GM13977 (cell line): ENCODE measurements at regions not wholly inside any gene's neighbourhood (a gene's known extent, or its start where the extent isn't known, plus 50 kb on each side); places are given as distances from the start of the nearest gene placed in this dataset.

Experiments
- DNase-seq: peaks from one replicate; pipeline ENCODE4 v3.0.0; 2012; ENCODE audit warnings: low spot score
- in situ Hi-C: fragments of 300-500 bp; cut with MboI; formaldehyde crosslinking; loops from one replicate; pipeline ENCODE4 v1.12.0; 2022; ENCODE audit warnings: low sequenced_read_pairs, low pct_unique_long_range_greater_than_20kb, mixed read lengths, inconsistent platforms; ENCODE audit not compliant: unreplicated experiment
- TF ChIP-seq, protein P1 (sequence below): IDR thresholded peaks from 2 replicates; pipeline ENCODE4 v1.5.1; 2012; ENCODE audit warnings: mild to moderate bottlenecking, control low read depth; ENCODE audit not compliant: insufficient read depth; ENCODE audit errors: extremely low read depth, missing control alignments

DNA sequence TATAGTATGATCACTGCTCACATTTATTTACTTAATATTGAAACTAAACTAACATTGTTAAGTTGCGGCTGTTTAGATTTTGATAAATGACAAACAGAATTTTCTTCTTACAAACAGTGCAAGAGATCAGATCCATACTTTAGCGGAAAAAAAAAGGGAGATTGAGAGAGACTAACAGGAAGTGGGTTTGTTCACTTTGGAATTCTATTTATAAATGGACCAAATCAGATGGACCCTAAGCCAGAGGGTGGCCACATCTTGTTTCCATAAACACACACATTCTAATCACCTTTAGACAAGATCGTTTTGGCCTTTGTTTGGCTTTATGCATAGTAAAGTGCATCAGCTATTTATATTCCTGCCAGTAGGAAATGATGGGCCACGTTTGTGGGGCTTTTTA, 381.4 kb upstream of the CD180 start:
- no peak for DNase-seq
- TF ChIP-seq, protein P1, sequence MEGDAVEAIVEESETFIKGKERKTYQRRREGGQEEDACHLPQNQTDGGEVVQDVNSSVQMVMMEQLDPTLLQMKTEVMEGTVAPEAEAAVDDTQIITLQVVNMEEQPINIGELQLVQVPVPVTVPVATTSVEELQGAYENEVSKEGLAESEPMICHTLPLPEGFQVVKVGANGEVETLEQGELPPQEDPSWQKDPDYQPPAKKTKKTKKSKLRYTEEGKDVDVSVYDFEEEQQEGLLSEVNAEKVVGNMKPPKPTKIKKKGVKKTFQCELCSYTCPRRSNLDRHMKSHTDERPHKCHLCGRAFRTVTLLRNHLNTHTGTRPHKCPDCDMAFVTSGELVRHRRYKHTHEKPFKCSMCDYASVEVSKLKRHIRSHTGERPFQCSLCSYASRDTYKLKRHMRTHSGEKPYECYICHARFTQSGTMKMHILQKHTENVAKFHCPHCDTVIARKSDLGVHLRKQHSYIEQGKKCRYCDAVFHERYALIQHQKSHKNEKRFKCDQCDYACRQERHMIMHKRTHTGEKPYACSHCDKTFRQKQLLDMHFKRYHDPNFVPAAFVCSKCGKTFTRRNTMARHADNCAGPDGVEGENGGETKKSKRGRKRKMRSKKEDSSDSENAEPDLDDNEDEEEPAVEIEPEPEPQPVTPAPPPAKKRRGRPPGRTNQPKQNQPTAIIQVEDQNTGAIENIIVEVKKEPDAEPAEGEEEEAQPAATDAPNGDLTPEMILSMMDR, result no peak
- in situ Hi-C loops, result no loop called here

DNA sequence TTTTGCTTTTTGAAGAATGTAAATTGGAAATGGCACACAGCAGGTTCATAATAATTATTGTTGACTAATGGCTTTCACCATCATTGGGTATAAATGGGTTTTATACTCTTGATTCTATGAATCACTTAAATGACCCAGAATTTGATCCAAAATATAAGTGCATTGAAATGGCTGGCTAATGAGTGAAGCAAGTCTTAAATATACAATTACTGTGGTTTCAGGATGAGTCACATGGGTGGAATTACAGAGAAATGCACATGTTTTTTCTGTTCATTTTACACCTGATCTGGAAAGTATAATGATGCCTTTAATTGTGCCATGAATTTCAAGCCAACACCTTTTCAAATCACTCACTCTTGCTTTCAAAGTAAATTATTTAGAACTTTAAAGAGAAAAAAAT, 380.8 kb upstream of the CD180 start:
- in situ Hi-C loops, result no loop called here
- TF ChIP-seq, protein P1, result no peak
- DNase-seq, result no peak

DNA sequence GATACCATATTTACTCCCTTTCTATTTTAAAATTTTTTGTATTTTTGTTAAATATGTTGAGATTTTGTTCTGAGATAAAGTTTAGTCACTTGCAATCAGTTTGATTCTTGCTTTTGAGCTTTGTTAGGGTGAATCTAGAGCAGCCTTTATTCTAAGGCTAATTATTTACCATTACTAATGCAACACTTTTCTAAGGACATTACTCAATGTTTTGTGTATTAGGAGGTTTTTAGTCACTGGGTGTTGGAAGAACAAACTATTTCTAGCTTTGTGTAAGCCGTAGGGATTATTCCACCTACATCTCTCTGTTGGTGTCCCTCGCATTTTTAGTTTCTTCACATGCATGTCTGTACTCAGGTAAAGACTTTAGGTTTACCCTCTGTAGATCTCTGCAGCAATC, 379.5 kb upstream of the CD180 start:
- TF ChIP-seq, protein P1, result no peak

DNA sequence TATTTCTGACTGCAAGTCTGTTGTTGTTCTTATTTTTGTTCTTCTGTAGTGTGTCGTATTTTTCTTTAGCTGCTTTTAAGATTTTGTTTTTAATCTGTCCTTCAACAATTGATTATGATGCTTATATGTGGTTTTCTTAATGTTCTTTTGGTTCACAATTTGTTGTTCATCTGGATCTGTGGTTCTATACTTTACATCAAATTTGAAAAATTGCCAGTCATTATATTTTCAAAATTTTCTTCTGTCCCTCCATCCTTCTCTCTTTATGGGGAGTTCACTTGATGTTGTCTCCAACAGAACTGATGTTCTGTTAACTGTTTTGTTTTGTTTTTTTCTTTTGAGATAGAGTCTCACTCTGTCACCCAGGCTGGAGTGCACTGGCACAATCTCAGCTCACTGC, 378.5 kb upstream of the CD180 start:
- in situ Hi-C loops, result no loop called here
- no peak for DNase-seq
- TF ChIP-seq, protein P1, result no peak

More for the DNA sequence above, 379.5 kb upstream of the CD180 start:
- in situ Hi-C loops, result no loop called here
- DNase-seq, result no peak

DNA sequence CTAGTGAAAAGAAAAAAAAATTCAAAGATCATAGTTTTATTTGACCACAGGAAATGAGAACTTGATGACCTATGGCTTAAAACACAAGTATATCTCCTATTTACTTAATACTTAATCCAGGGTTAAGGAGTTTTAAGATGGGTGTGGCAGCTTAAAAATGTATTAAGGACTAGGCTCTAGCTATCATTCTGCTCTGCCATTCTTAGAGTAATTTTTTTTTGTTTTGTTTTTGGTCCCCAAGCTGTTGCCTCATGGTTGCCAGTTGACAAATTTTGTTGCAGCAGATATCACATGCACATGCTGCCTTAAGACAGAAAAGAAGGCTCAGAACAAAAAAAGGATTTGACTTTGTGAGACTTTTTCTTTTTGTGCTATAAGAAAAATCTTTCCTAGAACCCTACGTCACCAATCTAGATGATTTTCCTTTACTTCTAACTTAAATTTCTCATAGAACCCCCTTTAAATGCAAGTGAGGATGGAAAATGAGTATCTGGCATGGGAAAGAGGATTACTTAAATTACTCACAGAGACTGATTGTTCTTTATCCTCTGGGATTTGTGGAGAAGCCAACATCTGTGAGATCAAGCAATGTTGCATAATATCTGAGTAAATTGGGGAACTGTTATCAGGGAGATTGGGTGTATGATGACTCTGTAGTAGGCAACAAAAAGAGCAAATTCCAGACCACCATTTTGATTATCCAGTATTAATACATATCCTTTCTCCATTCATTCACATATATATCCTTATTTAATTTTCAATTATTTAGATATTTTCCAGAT, 364.7 kb upstream of the CD180 start:
- in situ Hi-C loops, result no loop called here
- no peak for DNase-seq

DNA sequence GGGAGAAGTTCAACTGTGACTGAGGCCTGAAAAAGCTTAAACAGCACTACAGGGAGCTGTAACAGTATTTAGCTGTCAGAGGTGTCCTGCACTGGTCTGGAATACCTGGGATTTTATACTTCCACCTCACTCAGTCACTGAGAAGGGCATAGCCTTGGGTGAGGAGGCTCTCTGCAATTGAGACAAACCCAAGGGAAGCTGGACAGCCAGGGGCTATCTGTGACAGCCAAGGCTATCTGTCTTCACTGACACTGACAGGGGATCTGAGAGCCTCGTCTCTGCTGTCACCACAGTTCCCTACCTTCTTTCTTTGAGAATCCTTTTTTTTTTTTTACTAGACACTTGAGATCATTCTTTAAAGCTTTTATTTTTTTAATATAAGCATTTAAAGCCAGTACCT, 356.2 kb upstream of the CD180 start:
- TF ChIP-seq, protein P1, result no peak
- in situ Hi-C loops, result no loop called here
- no peak for DNase-seq

More for the DNA sequence above, 364.7 kb upstream of the CD180 start:
- TF ChIP-seq, protein P1, result no peak
